GM19324 (cell line): ENCODE measurements at regions not wholly inside any gene's neighbourhood (a gene's known extent, or its start where the extent isn't known, plus 50 kb on each side); places are given as distances from the start of the nearest gene placed in this dataset.
A peak's percentile ranks its signal among the peaks of the same experiment; 100 is the strongest.
"Not testable (repeated sequence)": the region's sequence is repeated elsewhere in the genome, so short reads cannot be mapped to it uniquely, and the experiment has no call there.

Experiments
- ATAC-seq: cut with Tn5 transposase; IDR thresholded peaks from one replicate; pipeline ENCODE4 v1.9.1; 2021; ENCODE audit warnings: mild to moderate bottlenecking, moderate library complexity; ENCODE audit not compliant: unreplicated experiment, low FRiP score

DNA sequence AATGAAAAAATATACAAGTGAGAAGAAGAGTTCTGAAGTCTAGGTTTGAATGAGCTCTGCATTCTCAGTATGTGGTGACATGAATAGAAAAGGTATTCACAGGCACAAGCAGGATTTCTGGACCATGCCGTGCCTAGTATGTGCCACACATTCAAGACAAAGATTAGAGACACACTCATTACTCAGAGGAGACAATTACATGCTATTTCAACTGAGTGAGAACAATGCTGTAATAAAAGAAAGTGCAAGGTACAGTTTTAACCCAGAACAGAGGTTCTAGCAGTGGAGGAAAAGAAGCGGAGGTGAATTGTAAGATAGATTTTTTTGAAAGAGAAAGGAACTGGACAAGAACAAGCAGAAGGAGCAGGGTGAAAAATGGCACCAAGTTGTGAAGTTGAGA lies 121.0 kb upstream of the RASGEF1B start:
- ATAC-seq: no peak

DNA sequence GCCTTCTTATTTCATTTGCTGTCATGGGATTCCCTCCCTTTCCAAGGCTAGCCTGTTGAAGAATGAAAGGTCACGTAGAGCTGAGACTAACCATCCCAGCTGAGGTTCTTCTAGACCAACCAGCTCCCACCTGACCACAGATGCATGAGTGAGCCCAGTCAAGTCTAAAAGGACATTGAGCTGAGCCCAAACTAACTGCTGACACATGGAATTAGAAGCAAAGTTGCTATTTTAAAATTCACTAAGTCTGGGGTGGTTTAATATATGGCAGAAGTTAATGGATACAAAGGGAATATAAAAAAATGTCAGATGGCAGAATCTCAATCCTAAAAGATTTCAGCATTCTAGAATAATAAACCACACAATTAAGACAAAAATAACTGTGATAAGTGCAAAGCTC lies 118.9 kb upstream of the RASGEF1B start:
- no peak for ATAC-seq

DNA sequence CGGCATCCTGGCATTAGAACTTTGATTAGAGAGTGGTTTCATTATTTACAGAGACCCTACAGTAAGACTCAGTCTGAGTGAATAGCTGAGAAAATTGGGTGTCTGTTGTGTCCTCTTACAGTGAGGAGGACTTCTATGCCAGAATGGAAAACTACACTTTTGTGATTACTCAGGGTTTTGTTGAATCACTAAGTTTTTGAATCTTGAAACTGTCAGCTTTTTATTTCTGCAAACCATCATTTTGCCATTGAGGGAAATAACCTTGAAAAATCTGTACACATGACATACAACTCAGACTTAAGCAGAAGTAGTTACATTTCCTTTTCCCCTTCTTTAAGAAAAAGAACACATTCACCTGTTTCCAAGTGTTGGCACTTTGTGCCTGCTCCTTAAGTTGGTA lies 117.6 kb upstream of the RASGEF1B start:
- ATAC-seq: no peak

DNA sequence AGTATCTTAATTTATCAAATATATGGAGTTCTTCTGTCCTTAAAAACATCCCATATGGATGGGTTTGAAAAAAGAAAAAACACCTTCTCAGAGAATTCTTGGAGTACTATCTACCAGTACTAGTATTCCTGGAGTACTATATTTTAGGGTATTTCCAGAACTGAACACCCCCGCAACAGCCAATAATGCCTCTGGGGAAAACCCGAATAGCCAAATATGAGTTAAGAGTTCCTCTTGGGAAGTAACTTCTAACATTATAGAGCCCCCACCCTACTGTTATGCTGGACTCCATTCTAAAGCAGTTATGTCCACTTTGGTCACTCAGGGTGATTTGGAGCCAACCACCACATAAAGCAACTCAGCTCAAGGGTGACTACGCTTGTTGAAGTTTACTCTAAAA lies 115.0 kb upstream of the RASGEF1B start:
- no peak for ATAC-seq

DNA sequence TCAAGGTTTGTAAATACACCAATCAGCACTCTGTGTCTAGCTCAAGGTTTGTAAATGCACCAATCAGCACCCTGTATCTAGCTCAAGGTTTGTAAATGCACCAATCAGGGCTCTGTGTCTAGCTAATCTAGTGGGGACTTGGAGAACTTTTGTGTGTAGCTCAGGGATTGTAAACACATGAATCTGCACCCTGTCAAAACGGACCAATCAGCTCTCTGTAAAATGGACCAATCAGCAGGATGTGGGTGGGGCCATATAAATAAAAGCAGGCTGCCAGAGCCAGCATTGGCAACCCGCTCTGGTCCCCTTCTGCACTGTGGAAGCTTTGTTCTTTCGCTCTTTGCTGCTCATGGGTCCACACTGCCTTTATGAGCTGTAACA lies 109.3 kb upstream of the RASGEF1B start:
- not testable (repeated sequence) for ATAC-seq

DNA sequence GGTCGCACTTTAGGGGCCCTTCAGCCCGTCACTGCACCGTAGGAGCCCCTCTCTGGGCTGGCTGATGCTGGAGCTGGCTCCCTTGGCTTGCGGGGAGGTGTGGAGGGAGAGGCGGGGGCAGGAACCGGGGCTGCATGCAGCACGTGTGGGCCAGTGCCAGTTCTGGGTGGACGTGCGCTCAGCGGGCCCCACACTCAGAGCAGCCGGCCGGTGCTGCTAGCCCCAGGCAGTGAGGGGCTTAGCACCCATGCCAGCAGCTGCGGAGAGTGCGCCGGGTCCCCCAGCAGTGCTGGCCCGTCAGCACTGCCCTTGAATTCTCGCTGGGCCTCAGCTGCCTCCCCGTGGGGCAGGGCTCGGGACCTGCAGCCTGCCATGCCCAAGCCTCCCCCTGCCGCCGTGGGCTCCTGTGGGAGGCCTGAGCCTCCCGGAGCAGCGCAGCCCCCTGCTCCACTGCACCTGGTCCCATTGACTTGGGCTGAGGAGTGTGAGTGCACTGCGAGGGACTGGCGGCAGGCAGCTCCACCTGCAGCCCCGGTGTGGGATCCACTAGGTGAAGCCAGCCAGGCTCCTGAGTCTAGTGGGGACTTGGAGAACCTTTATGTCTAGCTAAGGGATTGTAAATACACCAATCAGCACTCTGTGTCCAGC lies 108.8 kb upstream of the RASGEF1B start:
- no peak for ATAC-seq

DNA sequence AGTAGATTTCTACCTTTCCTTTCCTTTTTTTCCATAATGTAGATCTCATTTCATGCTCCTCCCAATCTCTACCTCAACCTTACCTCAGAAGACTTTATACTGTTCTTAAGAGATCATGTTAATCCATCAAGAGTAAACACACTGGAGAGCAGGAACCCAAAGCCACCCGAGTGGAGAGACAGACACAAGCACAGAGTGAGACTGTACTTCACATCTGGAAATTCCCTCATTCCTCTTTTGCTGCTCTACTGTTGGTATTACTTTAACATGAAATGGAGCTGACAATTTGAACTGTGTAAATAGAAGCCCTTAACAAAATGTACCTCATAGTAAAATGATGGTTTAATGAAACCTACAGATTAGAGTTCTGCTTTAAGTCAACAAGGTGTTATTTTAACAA lies 105.7 kb upstream of the RASGEF1B start:
- ATAC-seq: no peak

DNA sequence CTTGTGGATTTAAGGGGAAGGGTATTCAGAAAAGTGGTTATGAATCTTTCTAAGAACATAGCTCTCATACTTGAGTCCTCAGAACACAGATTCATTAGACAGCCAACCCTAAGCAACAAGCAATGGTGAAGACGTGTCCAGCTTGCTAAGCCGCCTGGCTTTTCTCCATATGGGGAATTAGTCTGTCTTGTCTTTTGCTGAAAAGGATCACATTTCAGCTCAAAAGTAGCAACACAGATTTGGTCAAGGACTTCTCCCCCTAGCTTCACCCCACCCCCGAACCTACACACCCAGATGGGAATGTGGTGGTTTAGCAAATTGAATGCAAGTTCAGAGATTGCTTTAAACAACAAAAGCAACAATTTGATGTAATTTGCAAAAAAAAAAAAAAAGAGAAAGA lies 103.3 kb upstream of the RASGEF1B start:
- no peak for ATAC-seq

DNA sequence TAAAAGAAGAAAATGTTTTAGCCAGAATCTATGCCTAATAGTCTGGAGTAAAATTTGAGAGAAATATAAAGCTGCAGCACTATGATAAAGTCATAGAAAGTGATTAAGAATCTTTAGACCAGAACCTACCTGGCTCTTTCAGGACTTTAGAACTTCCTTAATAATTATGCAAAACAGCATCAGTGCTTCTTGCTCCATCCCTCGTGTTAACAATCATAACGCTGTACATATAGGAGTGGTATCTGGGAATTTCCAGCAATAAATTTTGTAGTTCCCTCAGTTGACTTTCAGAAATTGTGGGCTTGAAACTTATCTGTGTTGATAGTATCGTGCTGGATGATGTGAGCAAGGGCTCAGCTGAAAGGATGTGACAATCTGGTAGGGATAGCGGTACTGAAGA lies 102.1 kb upstream of the RASGEF1B start:
- ATAC-seq: no peak

DNA sequence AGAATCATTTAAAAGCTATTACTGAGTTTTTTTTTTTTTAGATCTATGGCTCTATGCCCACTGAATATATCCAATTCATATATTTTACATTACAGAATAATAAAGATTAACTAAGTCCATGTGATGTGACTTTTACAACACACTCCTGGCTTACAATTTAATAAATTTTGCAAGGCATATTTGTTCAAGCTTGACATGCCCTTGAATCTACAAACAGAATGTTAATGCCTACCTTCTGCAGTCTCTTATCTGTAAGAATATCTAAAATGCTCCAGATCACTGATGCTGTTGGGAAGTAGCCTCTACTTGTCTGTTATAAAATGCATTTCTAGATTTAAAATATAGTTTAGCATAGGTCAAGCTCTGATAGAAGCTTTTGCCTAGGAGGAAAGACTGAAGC lies 100.7 kb upstream of the RASGEF1B start:
- ATAC-seq: no peak

DNA sequence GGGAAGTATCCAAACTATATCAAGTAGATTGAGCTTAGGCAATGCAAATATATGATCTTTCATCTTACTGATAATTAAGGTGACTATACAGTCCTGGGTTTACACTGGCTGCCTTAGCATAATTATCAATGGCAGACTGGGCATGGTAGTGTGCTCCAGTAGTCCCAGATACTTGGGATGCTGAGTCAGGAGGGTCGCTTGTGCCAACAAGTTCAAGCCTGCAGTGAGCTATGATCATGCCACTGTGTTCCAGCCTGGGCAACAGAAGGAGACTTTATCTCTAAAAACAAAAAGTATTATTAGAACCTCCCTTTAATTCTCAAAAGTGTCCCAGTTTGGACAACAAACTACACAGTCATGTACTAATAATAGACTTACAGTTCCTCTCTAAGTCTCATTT lies 99.4 kb upstream of the RASGEF1B start:
- ATAC-seq: no peak

DNA sequence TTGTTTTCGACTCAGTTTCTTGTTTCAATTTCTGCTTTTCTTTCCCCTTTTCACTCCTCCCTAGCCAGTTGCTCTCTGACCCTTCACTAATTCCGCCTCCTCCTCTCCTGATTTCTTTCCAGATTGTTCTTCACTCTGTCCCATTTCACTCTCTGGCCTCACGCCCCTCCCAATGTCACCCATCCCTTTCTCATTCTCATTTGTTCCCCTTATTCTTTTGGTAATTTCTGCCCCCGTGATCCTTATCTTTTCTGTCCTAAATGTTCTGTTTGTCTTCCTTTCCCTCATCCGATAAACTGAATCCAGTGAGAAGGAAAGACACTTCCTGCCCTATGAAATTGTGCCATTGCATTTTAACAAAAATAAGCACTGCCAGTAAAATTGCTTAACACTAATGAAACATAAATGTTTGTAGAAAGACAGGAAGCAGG lies 94.5 kb upstream of the RASGEF1B start:
- no peak for ATAC-seq

DNA sequence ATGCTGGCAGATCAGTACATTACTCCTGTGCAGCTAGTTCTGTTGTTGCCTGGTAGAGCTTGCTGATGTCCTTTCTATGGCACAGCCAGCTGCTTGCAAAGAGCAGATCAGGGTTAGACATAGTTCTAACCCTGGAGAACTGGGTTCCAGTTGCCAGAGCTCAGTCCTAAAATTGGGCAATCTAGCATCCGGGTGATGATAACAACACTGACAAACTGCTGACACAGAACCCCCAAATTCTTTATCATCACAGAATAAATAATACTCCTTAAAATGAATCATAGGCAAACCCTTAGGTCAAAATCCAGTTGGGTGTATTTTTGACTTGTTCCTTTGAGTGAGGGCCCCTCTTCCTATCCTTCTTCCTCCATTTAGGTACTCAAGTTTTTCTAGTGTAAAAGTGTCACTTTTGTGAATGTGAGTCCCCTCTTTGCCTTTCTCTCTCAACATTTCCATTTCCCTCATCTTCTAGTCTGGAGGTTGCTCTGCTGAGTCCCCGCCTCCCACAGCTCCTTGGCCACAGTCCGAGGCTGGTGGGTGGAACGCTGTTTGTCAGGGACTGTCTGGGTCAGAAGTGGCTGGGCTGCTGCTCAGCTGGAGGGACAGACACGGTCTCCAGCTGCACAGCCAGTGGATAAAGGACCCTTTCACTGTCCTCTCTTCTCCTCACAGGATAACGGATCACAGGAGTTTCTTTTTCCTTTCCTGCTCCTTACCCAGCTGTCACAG lies 93.6 kb upstream of the RASGEF1B start:
- no peak for ATAC-seq

DNA sequence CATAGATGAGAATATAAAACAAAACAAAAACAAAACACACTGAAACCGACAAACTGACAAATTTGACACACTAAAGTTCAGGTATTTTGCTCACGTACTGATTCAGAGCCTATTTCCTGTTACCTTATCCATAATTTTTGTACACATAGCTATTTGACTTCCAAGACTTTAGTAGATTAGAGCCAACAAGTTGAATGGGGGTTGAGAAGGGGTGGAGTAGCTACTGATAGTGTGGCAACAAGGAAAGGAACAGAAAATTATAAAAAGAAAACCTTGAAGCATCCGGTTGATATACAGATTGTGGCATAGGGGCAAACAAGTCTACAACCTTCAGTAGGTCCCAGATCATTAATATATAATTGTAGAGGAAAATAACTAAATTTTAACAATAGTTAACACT lies 92.3 kb upstream of the RASGEF1B start:
- no peak for ATAC-seq

DNA sequence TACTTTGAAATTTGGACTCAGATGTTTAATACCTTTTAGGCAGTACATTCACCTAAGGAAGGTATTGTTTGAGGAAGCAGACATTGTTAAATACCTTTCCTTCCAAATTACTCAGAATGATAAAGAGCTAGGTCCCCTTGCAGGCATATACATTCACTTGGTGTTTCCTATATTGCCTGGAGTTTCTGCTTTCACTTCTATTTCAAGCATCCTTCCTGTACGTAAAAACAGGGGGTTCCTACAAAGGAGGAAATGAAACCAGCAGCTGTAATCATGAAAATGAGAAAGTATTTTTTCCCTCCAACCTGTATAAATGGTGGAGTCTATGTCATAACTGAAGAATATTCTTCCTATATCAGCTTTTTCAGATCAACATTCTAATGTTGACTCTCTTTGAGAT lies 90.4 kb upstream of the RASGEF1B start:
- ATAC-seq: peak; percentile 78

DNA sequence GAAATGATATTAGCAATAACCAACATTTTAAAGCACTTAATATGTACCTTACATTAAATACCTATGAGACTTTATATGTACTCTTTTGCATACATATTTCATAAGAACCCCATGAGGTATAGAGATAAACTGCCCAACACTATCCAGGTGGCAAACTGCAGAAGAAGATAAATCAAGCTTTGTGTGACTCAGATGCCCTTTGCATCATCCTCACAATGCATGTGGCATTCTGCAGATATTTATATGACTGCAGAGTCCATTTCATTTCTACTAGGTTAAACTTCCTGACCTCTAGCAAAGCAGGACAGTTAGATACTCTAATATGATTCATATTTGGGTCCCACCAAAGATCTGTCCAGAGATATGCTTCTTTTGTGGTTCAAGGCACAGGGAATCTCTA lies 85.6 kb upstream of the RASGEF1B start:
- ATAC-seq: no peak

DNA sequence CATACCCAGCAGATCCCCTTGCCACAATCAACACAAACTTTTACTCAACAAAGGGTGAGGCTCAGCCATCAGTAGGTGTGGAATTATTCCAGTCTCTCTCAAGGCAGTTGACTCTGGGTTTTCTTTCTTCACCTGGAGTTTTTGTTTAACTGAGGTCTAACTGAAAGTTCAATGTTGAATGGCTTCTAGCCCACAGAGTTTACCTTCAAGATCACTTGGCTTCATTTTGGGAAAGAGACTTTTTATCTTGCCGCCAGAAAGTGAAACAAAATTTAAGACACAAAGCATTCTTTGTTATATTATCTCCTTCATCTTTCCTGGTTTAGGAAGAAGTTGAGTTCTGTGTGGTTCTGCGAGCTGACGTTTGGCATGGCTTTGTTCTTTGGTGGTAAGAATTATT lies 83.8 kb upstream of the RASGEF1B start:
- ATAC-seq: no peak

DNA sequence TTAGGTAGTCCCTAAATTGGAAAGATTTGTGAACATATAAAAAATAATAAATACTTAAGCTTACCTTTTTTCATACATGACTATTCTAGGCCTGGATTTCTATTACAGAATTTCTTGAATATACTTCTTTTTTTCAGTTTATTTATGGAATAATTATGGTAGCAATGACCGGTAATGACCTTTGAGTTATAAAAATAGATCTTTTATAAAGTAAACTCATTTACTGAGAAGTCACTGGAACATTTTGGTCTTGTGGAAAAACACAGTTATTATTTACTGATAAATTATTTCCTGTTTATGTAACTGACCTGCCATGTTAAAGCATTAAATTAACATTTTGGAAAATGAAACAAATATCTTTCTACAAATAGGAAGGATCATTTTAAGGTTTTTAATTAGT lies 80.4 kb upstream of the RASGEF1B start:
- ATAC-seq: no peak

DNA sequence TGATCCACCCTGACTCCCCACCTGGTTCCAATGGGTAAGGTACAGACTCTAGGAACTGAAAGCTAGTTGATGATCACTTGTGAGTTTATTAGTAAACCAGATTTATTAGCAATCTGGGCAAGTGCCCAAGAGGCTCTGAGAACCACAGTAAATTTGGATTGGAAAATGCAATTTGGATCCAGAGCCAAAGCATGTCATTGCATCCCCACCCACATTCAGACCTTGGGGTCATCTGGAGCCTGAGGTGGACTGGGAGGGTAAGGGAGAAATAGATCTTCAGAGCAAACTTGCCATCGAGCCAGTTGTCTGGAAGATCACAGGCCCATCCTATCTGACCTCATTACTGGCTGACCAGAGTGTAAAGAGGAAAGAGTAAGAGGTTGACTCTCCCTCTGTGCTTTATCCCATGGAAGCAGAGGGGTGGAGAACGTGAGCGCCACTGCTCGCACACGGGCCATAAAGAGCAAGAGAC lies 78.7 kb upstream of the RASGEF1B start:
- no peak for ATAC-seq

DNA sequence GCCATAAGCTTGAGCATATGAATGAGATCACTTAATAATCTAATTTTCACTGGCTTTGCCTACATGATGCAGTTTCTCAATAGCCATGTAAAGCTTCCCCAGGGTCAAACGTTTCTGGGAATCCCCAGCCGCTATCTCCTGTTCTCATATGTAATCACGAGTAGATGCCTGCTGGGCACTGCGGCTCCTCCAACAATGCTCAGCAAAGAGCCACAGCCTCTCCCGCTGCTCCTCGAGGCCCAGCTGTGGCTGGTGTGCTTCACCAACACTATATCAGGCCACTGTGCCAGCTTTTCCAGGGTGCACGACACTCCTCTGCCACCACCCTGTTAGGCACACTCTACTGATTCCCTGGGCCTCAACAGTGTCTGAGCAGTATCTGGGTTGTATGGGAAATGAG lies 78.3 kb upstream of the RASGEF1B start:
- ATAC-seq: no peak

DNA sequence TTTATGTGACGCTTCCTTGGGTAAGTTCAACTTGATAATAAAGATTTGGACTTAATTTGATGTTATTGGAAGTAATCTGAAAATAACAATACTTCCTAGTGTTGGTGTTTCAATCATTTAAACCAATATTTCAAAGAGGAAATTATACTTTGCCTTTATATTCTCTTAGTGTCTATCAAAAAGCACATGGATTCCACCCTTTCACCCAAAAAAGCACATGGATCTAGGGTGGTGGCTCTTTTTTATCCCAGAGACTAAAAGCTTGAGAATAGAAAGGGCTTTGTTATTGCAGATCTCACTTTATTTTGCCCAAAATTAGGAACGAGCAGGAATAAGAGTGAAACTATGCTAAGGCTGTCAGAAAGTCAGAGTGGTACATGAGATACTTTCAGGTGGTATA lies 75.1 kb upstream of the RASGEF1B start:
- ATAC-seq: no peak

DNA sequence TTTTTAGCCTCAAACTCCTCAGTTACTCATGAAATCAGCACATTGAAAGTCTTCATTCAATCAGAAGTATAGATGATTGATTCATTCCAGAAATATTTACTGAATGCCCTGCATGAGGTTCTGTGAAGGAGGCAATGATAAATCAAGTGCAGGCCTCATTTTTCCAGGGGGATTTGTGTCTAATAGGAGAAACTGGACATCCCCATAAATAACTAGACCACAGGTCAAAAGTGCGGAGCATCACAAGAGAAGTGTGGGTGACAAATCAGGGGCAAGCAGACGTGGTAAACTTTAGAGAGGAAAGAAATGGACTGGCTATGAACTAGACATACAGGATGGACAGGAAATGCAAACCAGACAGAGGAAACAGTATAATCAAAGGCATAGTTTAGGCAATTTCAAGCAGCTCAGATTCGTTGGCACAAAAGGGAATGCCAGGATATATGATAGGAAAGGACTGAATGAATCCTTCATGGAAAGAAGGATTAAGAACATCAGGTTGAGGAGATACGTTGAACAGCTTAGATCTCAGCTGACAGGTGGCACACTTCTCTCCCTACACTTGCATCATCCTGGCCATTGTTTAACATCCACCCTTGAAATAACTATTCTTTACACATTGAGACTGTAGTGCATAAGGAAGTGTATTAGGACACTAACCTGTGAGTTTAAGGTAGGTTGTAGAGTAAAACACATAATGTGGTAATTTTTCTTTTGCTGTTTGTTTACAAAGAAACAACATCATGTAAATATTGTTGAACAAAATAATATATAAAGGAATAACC lies 69.6 kb upstream of the RASGEF1B start:
- ATAC-seq: no peak
